BLaER1 treated with 17β-estradiol and CSF1 and Interleukin-3, amounts not matched to agents 10 nM and 100 nM (cell line): ENCODE measurements at regions not wholly inside any gene's neighbourhood (a gene's known extent, or its start where the extent isn't known, plus 50 kb on each side); places are given as distances from the start of the nearest gene placed in this dataset.

Experiments
- H3K27ac ChIP-seq, 11 experiments: shearing (Covaris generic); formaldehyde crosslinking; 2 replicates each; pipeline ENCODE4 v1.8.1; 2022
- H3K27me3 ChIP-seq, 11 experiments: shearing (Covaris generic); formaldehyde crosslinking; 2 replicates each; pipeline ENCODE4 v1.8.1; 2022
- H3K36me3 ChIP-seq, 11 experiments: shearing (Covaris generic); formaldehyde crosslinking; 2 replicates each; pipeline ENCODE4 v1.8.1; 2022
- H3K4me1 ChIP-seq, 10 experiments: shearing (Covaris generic); formaldehyde crosslinking; 2 replicates each; pipeline ENCODE4 v1.8.1; 2022
- H3K4me2 ChIP-seq, 11 experiments: shearing (Covaris generic); formaldehyde crosslinking; 2 replicates each; pipeline ENCODE4 v1.8.1; 2022
- H3K4me3 ChIP-seq, 10 experiments: shearing (Covaris generic); formaldehyde crosslinking; 2 replicates each; pipeline ENCODE4 v1.8.1; 2022
- H3K9ac ChIP-seq, 11 experiments: shearing (Covaris generic); formaldehyde crosslinking; 2 replicates each; pipeline ENCODE4 v1.8.1; 2022
- H3K9me3 ChIP-seq, 11 experiments: shearing (Covaris generic); formaldehyde crosslinking; replicated peaks in 1 of 11; 2 replicates each; pipeline ENCODE4 v1.8.1; 2022
- H4K20me1 ChIP-seq, 11 experiments: shearing (Covaris generic); formaldehyde crosslinking; 2 replicates each; pipeline ENCODE4 v1.8.1; 2022
- Cebpa-rat ChIP-seq, 11 experiments: shearing (Covaris generic); IDR thresholded peaks; 2 replicates each; pipeline ENCODE4 v1.8.1; 2022

- Histone ChIP-seq H3K9me3 (peaks cover 5 to 11% (median 7%) of the 10 kb centered on the region in 11 experiments; a peak in 14 of 22 replicates), H3K36me3 (no peaks in the 10 kb centered on the region), H3K27ac (no peak overlapping the region), H3K4me2 (no peak overlapping the region), H4K20me1 (no peaks in the 10 kb centered on the region), H3K4me1 (peaks cover 9 to 61% (median 49%) of the 10 kb centered on the region in 10 experiments), H3K9ac (no peak overlapping the region), H3K4me3 (no peak overlapping the region), H3K27me3 (no peaks in the 10 kb centered on the region; a peak in 1 of 22 replicates)
- TF ChIP-seq Cebpa-rat (IDR thresholded peaks at IDR 0.05) = no peak
Observed at GRCh38 chrX:39638526-39638925, 459.2 kb downstream of the BCOR start.

GRCh38 chrX:39639871-39640270, 457.9 kb downstream of the BCOR start:
- no peak overlapping the region for H3K4me3 ChIP-seq
- TF ChIP-seq Cebpa-rat (IDR thresholded peaks at IDR 0.05) = no peak
- no peak overlapping the region for H3K9ac ChIP-seq
- H3K9me3 ChIP-seq = peaks cover 3 to 11% (median 7%) of the 10 kb centered on the region in 11 experiments; a peak in 14 of 22 replicates
- H3K36me3 ChIP-seq = no peaks in the 10 kb centered on the region
- H3K4me2 ChIP-seq = peak overlapping the region in 8 of 11 experiments; percentile 24 to 80 (median 70); a peak in 12 of 22 replicates
- H3K27me3 ChIP-seq = no peaks in the 10 kb centered on the region; a peak in 1 of 22 replicates
- peaks cover 7 to 49% (median 44%) of the 10 kb centered on the region in 10 experiments for H3K4me1 ChIP-seq
- no peaks in the 10 kb centered on the region for H4K20me1 ChIP-seq
- H3K27ac ChIP-seq = no peak overlapping the region

- H3K27ac ChIP-seq = peak overlapping the region in 6 of 11 experiments; percentile 16 to 59 (median 32); a peak in 7 of 22 replicates
Observed at GRCh38 chrX:39640866-39641265, 456.9 kb downstream of the BCOR start.

GRCh38 chrX:39642071-39642470, 455.7 kb downstream of the BCOR start:
- peak overlapping the region in 2 of 11 experiments; percentile 19 to 24; a peak in 3 of 22 replicates for H3K27ac ChIP-seq
- peak overlapping the region in 9 of 11 experiments; percentile 40 to 80 (median 70); a peak in 16 of 22 replicates for H3K4me2 ChIP-seq
- no peaks in the 10 kb centered on the region for H3K36me3 ChIP-seq
- H3K9me3 ChIP-seq = peaks cover 5 to 15% (median 10%) of the 10 kb centered on the region in 11 experiments; a peak in 14 of 22 replicates
- no peak overlapping the region for H3K4me3 ChIP-seq
- no peaks in the 10 kb centered on the region; a peak in 1 of 22 replicates for H3K27me3 ChIP-seq
- no peak for TF ChIP-seq Cebpa-rat (IDR thresholded peaks at IDR 0.05)
- no peak overlapping the region for H3K9ac ChIP-seq
- peaks cover 15 to 48% (median 43%) of the 10 kb centered on the region in 10 experiments for H3K4me1 ChIP-seq
- no peaks in the 10 kb centered on the region for H4K20me1 ChIP-seq

More at GRCh38 chrX:39640866-39641265, 456.9 kb downstream of the BCOR start:
- peak overlapping the region in 3 of 11 experiments; percentile 4 to 31 (median 9); a peak in 2 of 22 replicates for H3K9ac ChIP-seq
- no peak for TF ChIP-seq Cebpa-rat (IDR thresholded peaks at IDR 0.05)
- no peaks in the 10 kb centered on the region for H3K36me3 ChIP-seq
- peaks cover 0 to 11% (median 6%) of the 10 kb centered on the region in 11 experiments; a peak in 12 of 22 replicates for H3K9me3 ChIP-seq
- H3K4me1 ChIP-seq = peaks cover 15 to 58% (median 54%) of the 10 kb centered on the region in 10 experiments
- no peaks in the 10 kb centered on the region for H4K20me1 ChIP-seq
- peak overlapping the region; percentile 25 to 80 (median 69); a peak in 19 of 22 replicates for H3K4me2 ChIP-seq
- H3K4me3 ChIP-seq = no peak overlapping the region
- H3K27me3 ChIP-seq = no peaks in the 10 kb centered on the region; a peak in 1 of 22 replicates

- Histone ChIP-seq H3K4me3 (no peak overlapping the region), H3K4me1 (peaks cover 15 to 45% (median 40%) of the 10 kb centered on the region in 10 experiments), H3K9ac (no peak overlapping the region), H3K27me3 (no peaks in the 10 kb centered on the region; a peak in 1 of 22 replicates), H3K9me3 (peaks cover 6 to 22% (median 11%) of the 10 kb centered on the region in 11 experiments; a peak in 15 of 22 replicates), H4K20me1 (no peaks in the 10 kb centered on the region), H3K36me3 (no peaks in the 10 kb centered on the region), H3K4me2 (no peak overlapping the region), H3K27ac (no peak overlapping the region)
- TF ChIP-seq Cebpa-rat (IDR thresholded peaks at IDR 0.05) = no peak
Observed at GRCh38 chrX:39643550-39643949, 454.2 kb downstream of the BCOR start.

- H4K20me1 ChIP-seq = no peaks in the 10 kb centered on the region
- TF ChIP-seq Cebpa-rat (IDR thresholded peaks at IDR 0.05) = no peak
- peaks cover 0 to 20% (median 8%) of the 10 kb centered on the region in 11 experiments; a peak in 12 of 22 replicates for H3K9me3 ChIP-seq
- H3K4me2 ChIP-seq = peak overlapping the region; percentile 11 to 60 (median 38); a peak in 20 of 22 replicates
- peaks cover 15 to 39% (median 34%) of the 10 kb centered on the region in 10 experiments for H3K4me1 ChIP-seq
- H3K27ac ChIP-seq = peak overlapping the region in 3 of 11 experiments; percentile 23 to 59 (median 25); a peak in 4 of 22 replicates
- H3K4me3 ChIP-seq = no peak overlapping the region
- 0 out of 22 replicates have a peak overlapping the region, but pooled peaks of 1 of the 11 experiments have one; percentile 22 for H3K9ac ChIP-seq
- H3K36me3 ChIP-seq = no peaks in the 10 kb centered on the region
- H3K27me3 ChIP-seq = no peaks in the 10 kb centered on the region; a peak in 1 of 22 replicates
Observed at GRCh38 chrX:39645178-39645895, 452.4 kb downstream of the BCOR start.

- peaks cover 0 to 8% (median 0%) of the 10 kb centered on the region in 11 experiments; a peak in 1 of 22 replicates for H3K27me3 ChIP-seq
- H3K27ac ChIP-seq = no peak overlapping the region
- TF ChIP-seq Cebpa-rat (IDR thresholded peaks at IDR 0.05) = no peak
- H3K9ac ChIP-seq = no peak overlapping the region
- no peak overlapping the region for H3K4me2 ChIP-seq
- H3K4me3 ChIP-seq = no peak overlapping the region
- no peaks in the 10 kb centered on the region for H4K20me1 ChIP-seq
- H3K36me3 ChIP-seq = no peaks in the 10 kb centered on the region
- H3K4me1 ChIP-seq = peaks cover 9 to 34% (median 27%) of the 10 kb centered on the region in 10 experiments
- H3K9me3 ChIP-seq = peaks cover 0 to 27% (median 8%) of the 10 kb centered on the region in 11 experiments; a peak in 12 of 22 replicates
Observed at GRCh38 chrX:39648548-39649254, 449.1 kb downstream of the BCOR start.

GRCh38 chrX:39650768-39651347, 446.9 kb downstream of the BCOR start:
- H3K4me1 ChIP-seq = peaks cover 0 to 19% (median 18%) of the 10 kb centered on the region in 10 experiments; a peak in 15 of 20 replicates
- peaks cover 0 to 27% (median 8%) of the 10 kb centered on the region in 11 experiments; a peak in 12 of 22 replicates for H3K9me3 ChIP-seq
- H3K27ac ChIP-seq = no peak overlapping the region
- H3K9ac ChIP-seq = no peak overlapping the region
- H3K4me3 ChIP-seq = no peak overlapping the region
- TF ChIP-seq Cebpa-rat (IDR thresholded peaks at IDR 0.05) = no peak
- H4K20me1 ChIP-seq = no peaks in the 10 kb centered on the region
- H3K36me3 ChIP-seq = no peaks in the 10 kb centered on the region
- peak overlapping the region in 7 of 11 experiments; percentile 25 to 62 (median 43); a peak in 12 of 22 replicates for H3K4me2 ChIP-seq
- H3K27me3 ChIP-seq = peaks cover 0 to 8% (median 0%) of the 10 kb centered on the region in 11 experiments; a peak in 1 of 22 replicates
